Heart left ventricle (tissue), 13 donors: ENCODE measurements at regions not wholly inside any gene's neighbourhood (a gene's known extent, or its start where the extent isn't known, plus 50 kb on each side); places are given as distances from the start of the nearest gene placed in this dataset.

Experiments used
- POLR2A ChIP-seq, 2 donors: fragments of 450-650 bp; IDR thresholded peaks; one replicate each; pipeline ENCODE4 v1.6.1; 2017; ENCODE audit warnings: antibody characterized with exemption in 2 of 2, mild to moderate bottlenecking in 2 of 2, moderate library complexity in 2 of 2
- TF ChIP-seq, protein P1 (sequence below), 12 donors: fragments of 200-600 bp; sonication (generic) in 4 of 12; IDR thresholded peaks; one replicate each; pipeline versions ENCODE4 v1.5.0 to v1.8.0; 2018 to 2022; ENCODE audit warnings: antibody characterized with exemption in 12 of 12, mild to moderate bottlenecking in 5 of 12
- donor health status: ischemic (EF 13 %, LVEDD 7.1; RV severe dilation, severe dysfunction).
- donor health status: DM: no; HTN: yes; CAD: no.
- donor health status: DM: no; HTN: no; CAD: no.
- donor health status: ischemic (EF 25% LVEDD 6.9; RV normal size, moderate dysfunction).
- donor health status: ischemic (EF 25% LVEDD 5.7; RV mildly dilated, moderate dysfunction).
- donor health status: ischemic (EF 35%, LVEDD 5.7; RV mildly dilated, moderate dysfunction).
- donor health status: nonischemic (EF 11% LVEDD 7.7; RV severe dilation, severe dysfunction).
- donor health status: DM: yes; HTN: yes; CAD: no.
- donor health status: PGD.
- donor health status: ischemic (EF 29% LVEDD 5.4; RV normal size, mild dysfunction).
- donor health status: nonischemic (EF 23%, LVEDD 6.1; RV moderate dilation, normal function).

DNA sequence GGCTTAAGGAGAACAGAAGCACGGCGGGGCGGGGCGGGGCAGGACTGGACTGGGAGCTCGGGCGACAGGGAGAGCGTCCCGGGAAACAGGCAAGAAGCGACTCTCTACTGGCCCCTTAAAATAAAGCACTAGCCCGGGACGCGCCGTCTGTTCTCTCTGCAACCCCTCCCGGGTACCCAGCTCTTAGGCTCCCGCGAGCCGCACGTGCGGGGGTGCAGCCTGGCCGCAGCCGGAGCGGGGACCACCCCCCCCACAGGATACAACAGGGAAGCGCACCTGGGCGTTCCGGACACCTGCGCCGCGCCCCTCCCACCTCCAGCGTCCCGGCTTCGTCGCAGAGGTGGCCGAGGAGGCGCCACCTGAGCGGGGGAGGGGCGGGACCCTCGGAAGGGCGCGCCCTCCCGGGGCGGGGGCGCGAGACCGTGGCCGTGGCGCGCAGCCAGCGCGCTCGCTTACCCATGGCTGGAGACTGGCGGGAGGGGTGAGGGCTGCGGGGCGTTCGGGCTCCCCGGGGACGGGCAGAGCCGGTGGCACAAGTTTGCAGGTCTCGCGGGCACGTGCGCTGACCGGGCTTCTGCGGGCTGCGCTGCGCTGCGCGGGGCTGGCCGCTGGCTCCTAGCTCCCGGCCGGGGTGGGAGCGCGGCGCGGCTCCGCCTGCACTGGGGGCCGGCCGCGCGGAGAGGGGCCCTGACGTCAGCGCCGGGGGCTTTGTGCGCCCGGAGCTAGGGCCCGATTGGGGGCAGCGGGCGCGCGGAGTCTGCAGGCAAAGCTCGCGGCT is 91.5 kb downstream of the GEMIN8 start:
- TF ChIP-seq, protein P1, sequence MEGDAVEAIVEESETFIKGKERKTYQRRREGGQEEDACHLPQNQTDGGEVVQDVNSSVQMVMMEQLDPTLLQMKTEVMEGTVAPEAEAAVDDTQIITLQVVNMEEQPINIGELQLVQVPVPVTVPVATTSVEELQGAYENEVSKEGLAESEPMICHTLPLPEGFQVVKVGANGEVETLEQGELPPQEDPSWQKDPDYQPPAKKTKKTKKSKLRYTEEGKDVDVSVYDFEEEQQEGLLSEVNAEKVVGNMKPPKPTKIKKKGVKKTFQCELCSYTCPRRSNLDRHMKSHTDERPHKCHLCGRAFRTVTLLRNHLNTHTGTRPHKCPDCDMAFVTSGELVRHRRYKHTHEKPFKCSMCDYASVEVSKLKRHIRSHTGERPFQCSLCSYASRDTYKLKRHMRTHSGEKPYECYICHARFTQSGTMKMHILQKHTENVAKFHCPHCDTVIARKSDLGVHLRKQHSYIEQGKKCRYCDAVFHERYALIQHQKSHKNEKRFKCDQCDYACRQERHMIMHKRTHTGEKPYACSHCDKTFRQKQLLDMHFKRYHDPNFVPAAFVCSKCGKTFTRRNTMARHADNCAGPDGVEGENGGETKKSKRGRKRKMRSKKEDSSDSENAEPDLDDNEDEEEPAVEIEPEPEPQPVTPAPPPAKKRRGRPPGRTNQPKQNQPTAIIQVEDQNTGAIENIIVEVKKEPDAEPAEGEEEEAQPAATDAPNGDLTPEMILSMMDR (IDR thresholded peaks at IDR 0.05): no peak
- no peak for TF ChIP-seq POLR2A (IDR thresholded peaks at IDR 0.05)
